ENCODE measurements at regions not wholly inside any gene's neighbourhood (a gene's known extent, or its start where the extent isn't known, plus 50 kb on each side); places are given as distances from the start of the nearest gene placed in this dataset.

DNA sequence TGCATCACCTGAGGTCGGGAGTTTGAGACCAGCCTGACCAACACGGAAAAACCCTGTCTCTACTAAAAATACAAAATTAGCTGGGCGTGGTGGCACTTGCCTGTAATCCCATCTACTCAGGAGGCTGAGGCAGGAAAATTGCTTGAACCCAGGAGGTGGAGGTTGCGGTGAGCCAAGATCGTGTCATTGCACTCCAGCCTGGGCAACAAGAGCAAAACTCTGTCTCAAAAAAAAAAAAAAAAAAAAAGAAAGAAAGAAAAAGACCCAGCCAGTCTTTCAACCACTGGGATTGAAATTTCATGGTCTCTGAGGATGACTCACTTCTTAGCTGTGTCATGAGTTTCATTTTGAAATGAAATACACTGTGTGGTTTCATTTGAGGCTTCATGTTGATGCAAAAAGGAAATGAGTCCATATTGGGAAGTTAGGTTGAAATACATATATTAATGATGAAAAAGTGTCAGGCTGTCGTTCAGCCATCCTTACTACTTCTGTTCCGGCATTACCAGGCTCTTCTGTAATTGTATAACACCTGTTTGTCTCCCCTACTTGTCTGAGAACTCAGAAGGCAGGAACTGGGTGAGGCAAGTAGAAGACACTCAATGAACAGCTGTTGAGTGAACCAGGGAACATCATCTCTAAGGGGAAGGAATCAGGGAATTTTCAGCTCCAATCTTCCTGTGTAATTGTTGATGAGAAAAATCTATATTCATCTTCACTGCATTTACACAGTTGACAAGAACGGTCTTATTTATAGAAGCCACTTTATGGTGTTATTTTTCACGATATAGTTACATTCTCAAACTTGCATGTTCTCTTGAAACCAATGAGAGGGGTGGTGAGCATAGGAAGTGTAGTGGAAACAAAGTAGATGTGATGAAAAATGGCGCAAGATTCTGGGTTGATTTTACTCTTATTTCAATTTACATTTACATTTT, 87.4 kb downstream of the NFKBIZ start:
- WGBS, 2 experiments = 94 to 95% methylated on average over 6 to 9 of the region's 10 CpGs
- H3K27ac ChIP-seq (ENCODE audit: insufficient read depth, low read depth, low read length, poor library complexity, severe bottlenecking) = no peak overlapping the region
- no peaks in the 10 kb centered on the region for H3K27me3 ChIP-seq (ENCODE audit: control insufficient read depth, insufficient read depth, low read length, poor library complexity, severe bottlenecking)
- H3K36me3 ChIP-seq (ENCODE audit: control insufficient read depth, insufficient read depth, low read length) = no peaks in the 10 kb centered on the region
- H3K4me1 ChIP-seq (ENCODE audit: control insufficient read depth, insufficient read depth, low read length) = no peaks in the 10 kb centered on the region
- H3K9me3 ChIP-seq (ENCODE audit: control insufficient read depth, low read length) = no peaks in the 10 kb centered on the region
- H3K4me3 ChIP-seq (ENCODE audit: insufficient read depth, low read depth, low read length) = no peak overlapping the region

DNA sequence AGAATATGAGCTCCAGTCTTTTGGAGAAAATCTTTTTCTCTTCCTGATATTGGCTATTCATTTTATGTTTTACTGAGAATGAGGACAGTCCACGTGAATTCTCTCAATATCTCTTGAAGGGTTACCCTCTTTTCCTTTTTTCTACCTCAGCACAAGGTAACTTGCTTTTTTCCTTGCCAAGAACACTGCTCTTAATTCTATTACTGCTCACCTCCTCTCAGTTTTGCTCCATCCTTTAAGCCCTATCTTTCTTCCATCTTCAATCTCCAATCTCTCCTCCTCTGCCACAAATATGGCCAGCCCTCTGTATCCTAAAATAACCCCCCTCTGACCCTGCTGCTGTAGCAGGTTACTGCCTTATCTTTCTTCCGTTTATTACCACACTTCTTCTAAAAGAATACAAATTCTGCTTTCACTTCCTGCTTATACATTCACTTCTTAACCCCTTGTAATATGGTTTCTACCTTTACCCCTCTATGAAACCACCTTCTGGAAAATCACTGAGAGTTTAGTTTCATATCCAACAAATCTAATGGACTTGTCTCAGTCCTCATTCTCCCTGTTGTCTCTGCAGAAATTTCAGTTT, 89.0 kb downstream of the NFKBIZ start:
- Histone ChIP-seq H3K9me3 (ENCODE audit: control insufficient read depth, low read length) (no peaks in the 10 kb centered on the region), H3K4me3 (ENCODE audit: insufficient read depth, low read depth, low read length) (no peak overlapping the region), H3K4me1 (ENCODE audit: control insufficient read depth, insufficient read depth, low read length) (no peaks in the 10 kb centered on the region), H3K27ac (ENCODE audit: insufficient read depth, low read depth, low read length, poor library complexity, severe bottlenecking) (no peak overlapping the region), H3K36me3 (ENCODE audit: control insufficient read depth, insufficient read depth, low read length) (no peaks in the 10 kb centered on the region), H3K27me3 (ENCODE audit: control insufficient read depth, insufficient read depth, low read length, poor library complexity, severe bottlenecking) (no peaks in the 10 kb centered on the region)
- 86 to 94% methylated on average over 2 of the region's 2 CpGs for WGBS, 2 experiments

DNA sequence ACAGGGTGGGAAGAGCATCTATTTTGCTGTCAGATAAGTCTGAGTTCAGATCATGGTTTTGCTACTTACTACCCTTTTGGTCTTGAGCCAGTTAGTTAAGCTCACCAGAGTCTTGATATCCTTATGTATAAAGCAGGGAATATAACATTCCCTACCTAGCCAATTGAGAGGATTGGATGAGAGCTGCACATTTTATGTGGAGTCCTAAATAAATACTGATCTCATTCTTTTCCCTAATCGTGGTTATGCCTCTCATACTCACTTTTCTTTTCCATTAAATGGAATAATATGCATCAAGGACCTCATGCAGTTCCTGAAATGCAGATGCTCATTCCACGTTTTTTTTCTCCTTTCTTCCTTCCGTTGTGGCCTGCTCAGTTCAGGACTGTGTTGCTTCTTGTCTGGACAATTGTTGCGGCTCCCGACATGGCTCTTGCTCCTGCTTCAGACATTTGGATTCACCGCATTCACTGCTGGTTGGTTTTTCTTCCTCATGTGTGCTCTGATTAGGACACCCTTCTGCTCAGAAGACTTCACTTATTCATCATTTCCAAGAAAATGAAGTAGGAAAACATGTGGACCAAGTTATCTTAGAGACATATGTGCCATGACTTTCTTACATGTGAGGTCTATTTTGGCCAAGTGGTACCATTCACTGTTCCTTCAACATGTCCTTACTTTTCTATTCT, 90.2 kb downstream of the NFKBIZ start:
- H3K4me1 ChIP-seq (ENCODE audit: control insufficient read depth, insufficient read depth, low read length) = no peaks in the 10 kb centered on the region
- H3K4me3 ChIP-seq (ENCODE audit: insufficient read depth, low read depth, low read length) = no peak overlapping the region
- no peaks in the 10 kb centered on the region for H3K27me3 ChIP-seq (ENCODE audit: control insufficient read depth, insufficient read depth, low read length, poor library complexity, severe bottlenecking)
- H3K27ac ChIP-seq (ENCODE audit: insufficient read depth, low read depth, low read length, poor library complexity, severe bottlenecking) = no peak overlapping the region
- H3K9me3 ChIP-seq (ENCODE audit: control insufficient read depth, low read length) = no peaks in the 10 kb centered on the region
- H3K36me3 ChIP-seq (ENCODE audit: control insufficient read depth, insufficient read depth, low read length) = no peaks in the 10 kb centered on the region
- WGBS, 2 experiments = 89 to 92% methylated on average over 6 of the region's 6 CpGs

DNA sequence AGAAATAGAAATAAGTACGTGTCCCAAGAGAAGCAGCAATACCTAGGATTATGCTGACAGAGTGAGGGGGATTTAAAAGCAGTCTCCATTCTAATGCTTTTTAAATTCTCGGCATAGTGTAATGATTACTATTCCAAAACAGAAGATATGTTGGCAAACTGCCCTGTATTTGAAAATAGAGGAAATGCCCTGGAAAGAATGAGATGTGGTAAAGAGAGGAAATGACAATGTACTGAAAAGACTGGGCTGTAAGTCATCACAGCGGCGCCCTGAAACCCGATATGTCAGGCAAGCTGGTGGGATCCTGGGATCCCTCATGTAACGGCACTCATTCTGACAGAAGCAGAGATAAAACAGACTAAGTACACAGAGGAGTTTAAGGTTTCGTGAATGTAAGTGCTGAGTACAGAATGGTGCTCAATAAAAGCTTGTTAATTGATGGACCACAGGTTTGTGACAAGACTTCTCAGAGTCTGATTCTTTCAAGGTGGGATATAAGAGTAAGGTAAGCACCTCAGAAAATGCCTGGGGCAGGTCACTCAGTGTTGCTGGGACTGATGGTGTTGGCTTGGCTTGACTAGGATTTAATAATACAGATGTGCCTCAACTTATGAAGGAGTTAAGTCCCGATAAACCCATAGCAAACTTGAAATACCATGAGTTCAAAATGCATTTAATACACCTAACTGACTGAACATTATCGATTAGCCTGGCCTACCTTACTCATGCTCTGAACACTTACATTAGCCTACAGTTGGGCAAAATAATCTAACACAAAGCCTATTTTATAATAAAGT, 91.4 kb downstream of the NFKBIZ start:
- Histone ChIP-seq H3K27ac (ENCODE audit: insufficient read depth, low read depth, low read length, poor library complexity, severe bottlenecking) (no peak overlapping the region), H3K4me1 (ENCODE audit: control insufficient read depth, insufficient read depth, low read length) (no peaks in the 10 kb centered on the region), H3K9me3 (ENCODE audit: control insufficient read depth, low read length) (no peaks in the 10 kb centered on the region), H3K36me3 (ENCODE audit: control insufficient read depth, insufficient read depth, low read length) (no peaks in the 10 kb centered on the region), H3K27me3 (ENCODE audit: control insufficient read depth, insufficient read depth, low read length, poor library complexity, severe bottlenecking) (no peaks in the 10 kb centered on the region), H3K4me3 (ENCODE audit: insufficient read depth, low read depth, low read length) (no peak overlapping the region)
- WGBS, 2 experiments = 70 to 72% methylated on average over 9 of the region's 9 CpGs

DNA sequence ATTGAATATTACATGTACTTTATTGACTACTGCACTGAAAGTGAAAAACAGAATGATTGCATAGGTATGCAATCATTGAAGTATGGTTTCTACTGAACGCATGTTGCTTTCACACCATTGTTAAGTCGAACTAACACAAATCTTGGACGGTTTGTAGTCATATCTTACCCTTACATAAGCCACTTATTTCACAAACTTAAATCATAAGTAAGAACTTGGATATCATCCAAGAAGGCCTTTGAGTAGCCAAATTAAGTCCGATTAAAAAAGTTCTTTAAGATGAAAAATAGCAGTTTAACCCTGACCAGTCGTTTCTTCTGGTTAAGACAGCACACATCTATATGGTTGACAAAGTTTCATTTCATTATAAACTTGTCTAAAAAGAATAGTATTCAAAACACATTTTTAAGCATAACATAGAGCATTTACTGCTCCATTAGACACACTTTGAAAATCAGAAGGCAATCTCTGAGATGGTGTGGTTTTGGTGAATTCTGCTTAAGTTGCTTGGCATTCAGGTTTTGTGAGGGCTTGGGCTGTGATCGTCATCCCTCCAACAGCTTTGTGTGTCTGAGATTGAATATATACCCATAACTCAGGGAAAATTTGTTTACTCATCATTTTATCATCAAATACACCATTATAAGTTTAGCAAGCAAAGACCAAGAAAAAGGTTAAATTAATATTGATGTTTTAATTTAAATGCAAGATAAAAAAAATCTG, 92.2 kb downstream of the NFKBIZ start:
- Histone ChIP-seq H3K36me3 (ENCODE audit: control insufficient read depth, insufficient read depth, low read length) (no peaks in the 10 kb centered on the region), H3K9me3 (ENCODE audit: control insufficient read depth, low read length) (no peaks in the 10 kb centered on the region), H3K4me1 (ENCODE audit: control insufficient read depth, insufficient read depth, low read length) (no peaks in the 10 kb centered on the region), H3K4me3 (ENCODE audit: insufficient read depth, low read depth, low read length) (no peak overlapping the region), H3K27ac (ENCODE audit: insufficient read depth, low read depth, low read length, poor library complexity, severe bottlenecking) (no peak overlapping the region), H3K27me3 (ENCODE audit: control insufficient read depth, insufficient read depth, low read length, poor library complexity, severe bottlenecking) (no peaks in the 10 kb centered on the region)
- 91 to 93% methylated on average over 5 of the region's 6 CpGs for WGBS, 2 experiments

DNA sequence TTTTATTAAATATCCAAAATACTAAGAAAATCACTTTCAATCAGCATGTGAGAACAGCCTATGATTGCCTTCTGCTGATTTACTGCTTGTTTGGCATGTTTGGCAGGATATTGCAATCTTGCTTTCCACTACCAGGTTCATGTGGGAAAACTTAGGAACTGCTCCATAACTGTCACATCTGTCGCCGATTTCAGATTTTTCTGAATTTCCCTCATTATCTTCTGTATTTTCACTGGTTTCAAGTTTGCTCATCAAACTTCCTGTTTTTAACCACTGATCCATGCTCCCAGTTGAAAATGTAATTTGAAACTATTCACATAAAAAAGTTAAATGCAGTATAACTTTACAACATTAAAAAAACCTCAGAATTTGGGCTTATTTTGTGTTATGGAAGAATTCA, 93.0 kb downstream of the NFKBIZ start:
- Histone ChIP-seq H3K9me3 (ENCODE audit: control insufficient read depth, low read length) (no peaks in the 10 kb centered on the region), H3K27ac (ENCODE audit: insufficient read depth, low read depth, low read length, poor library complexity, severe bottlenecking) (no peak overlapping the region), H3K27me3 (ENCODE audit: control insufficient read depth, insufficient read depth, low read length, poor library complexity, severe bottlenecking) (no peaks in the 10 kb centered on the region), H3K4me1 (ENCODE audit: control insufficient read depth, insufficient read depth, low read length) (no peaks in the 10 kb centered on the region), H3K36me3 (ENCODE audit: control insufficient read depth, insufficient read depth, low read length) (no peaks in the 10 kb centered on the region), H3K4me3 (ENCODE audit: insufficient read depth, low read depth, low read length) (no peak overlapping the region)
- WGBS, 2 experiments = 65 to 79% methylated on average over 2 of the region's 2 CpGs

DNA sequence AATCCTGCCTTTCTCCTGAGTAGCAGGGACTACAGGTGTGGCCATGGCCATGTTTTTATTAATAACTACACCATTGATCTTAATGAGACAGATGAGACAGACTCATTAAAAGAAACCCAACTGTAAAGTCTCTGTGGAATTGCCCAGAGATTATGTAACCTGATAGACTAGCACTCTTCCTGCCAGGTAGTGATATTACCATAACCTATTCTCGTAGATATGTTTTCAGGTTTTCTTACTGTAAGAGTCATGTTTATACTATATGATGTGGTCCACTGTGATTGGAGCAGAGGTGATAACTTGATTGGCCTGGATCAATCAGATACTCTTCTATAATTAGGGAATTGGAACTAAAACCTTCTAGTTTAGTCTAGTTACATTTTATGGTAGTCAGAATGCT, 93.7 kb downstream of the NFKBIZ start:
- Histone ChIP-seq H3K27me3 (ENCODE audit: control insufficient read depth, insufficient read depth, low read length, poor library complexity, severe bottlenecking) (no peaks in the 10 kb centered on the region), H3K9me3 (ENCODE audit: control insufficient read depth, low read length) (no peaks in the 10 kb centered on the region), H3K36me3 (ENCODE audit: control insufficient read depth, insufficient read depth, low read length) (no peaks in the 10 kb centered on the region), H3K4me3 (ENCODE audit: insufficient read depth, low read depth, low read length) (no peak overlapping the region), H3K4me1 (ENCODE audit: control insufficient read depth, insufficient read depth, low read length) (no peaks in the 10 kb centered on the region), H3K27ac (ENCODE audit: insufficient read depth, low read depth, low read length, poor library complexity, severe bottlenecking) (no peak overlapping the region)
- 100% methylated on average over 1 of the region's 1 CpG for WGBS, 2 experiments

DNA sequence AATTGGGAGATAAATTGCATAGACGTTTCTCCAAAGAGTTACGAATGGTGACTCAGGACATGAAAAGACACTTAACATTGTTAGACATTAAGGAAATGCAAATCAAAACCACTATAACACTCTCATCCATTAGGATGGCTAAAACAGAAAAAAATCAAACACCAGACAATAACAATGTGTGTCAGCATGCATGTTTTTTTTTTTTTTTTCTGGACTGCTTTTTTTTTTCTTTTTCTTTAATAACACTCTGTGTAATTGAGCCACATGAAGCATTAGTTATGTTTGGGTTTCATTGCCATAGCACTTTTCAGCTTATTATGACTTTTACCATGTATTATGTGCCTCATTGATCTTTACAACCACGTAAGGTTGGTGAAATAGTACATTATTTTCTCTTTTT, 95.0 kb downstream of the NFKBIZ start:
- H3K36me3 ChIP-seq (ENCODE audit: control insufficient read depth, insufficient read depth, low read length) = no peaks in the 10 kb centered on the region
- no peak overlapping the region for H3K4me3 ChIP-seq (ENCODE audit: insufficient read depth, low read depth, low read length)
- no peaks in the 10 kb centered on the region for H3K4me1 ChIP-seq (ENCODE audit: control insufficient read depth, insufficient read depth, low read length)
- 82 to 100% methylated on average over 2 to 3 of the region's 3 CpGs for WGBS, 2 experiments
- H3K27ac ChIP-seq (ENCODE audit: insufficient read depth, low read depth, low read length, poor library complexity, severe bottlenecking) = no peak overlapping the region
- H3K9me3 ChIP-seq (ENCODE audit: control insufficient read depth, low read length) = no peaks in the 10 kb centered on the region
- H3K27me3 ChIP-seq (ENCODE audit: control insufficient read depth, insufficient read depth, low read length, poor library complexity, severe bottlenecking) = no peaks in the 10 kb centered on the region

DNA sequence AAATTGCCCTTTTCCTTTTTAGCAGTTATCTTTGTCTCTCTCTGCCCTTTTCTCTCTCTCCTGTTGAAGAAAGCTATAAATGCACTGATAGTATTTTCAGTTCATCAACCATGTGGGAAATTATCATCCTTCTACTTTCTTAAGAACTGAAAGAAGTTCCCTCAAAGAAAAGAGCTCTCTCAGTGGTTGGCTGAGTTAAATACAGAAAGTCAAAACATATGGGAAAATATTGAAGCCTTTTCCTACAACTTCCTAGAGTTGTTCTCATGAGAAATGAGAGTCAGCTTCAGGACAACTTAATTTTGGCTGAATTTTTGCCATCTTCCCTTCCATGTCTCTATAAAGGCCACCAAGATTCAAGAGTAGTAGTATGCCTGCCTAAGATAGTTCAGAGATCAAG, 96.7 kb downstream of the NFKBIZ start:
- H3K27me3 ChIP-seq (ENCODE audit: control insufficient read depth, insufficient read depth, low read length, poor library complexity, severe bottlenecking) = no peaks in the 10 kb centered on the region
- H3K27ac ChIP-seq (ENCODE audit: insufficient read depth, low read depth, low read length, poor library complexity, severe bottlenecking) = no peak overlapping the region
- no peaks in the 10 kb centered on the region for H3K4me1 ChIP-seq (ENCODE audit: control insufficient read depth, insufficient read depth, low read length)
- no peaks in the 10 kb centered on the region for H3K36me3 ChIP-seq (ENCODE audit: control insufficient read depth, insufficient read depth, low read length)
- H3K9me3 ChIP-seq (ENCODE audit: control insufficient read depth, low read length) = no peaks in the 10 kb centered on the region
- H3K4me3 ChIP-seq (ENCODE audit: insufficient read depth, low read depth, low read length) = no peak overlapping the region
